ENCODE measurements at regions not wholly inside any gene's neighbourhood (a gene's known extent, or its start where the extent isn't known, plus 50 kb on each side); places are given as distances from the start of the nearest gene placed in this dataset.

GRCh38 chr6:126280287-126280686, 59.6 kb upstream of the CENPW start:
- FAIRE-seq = no peak
- Histone ChIP-seq H3K79me1 (ENCODE audit: low read depth, low read length) (no peaks in the 10 kb centered on the region), H3K79me2 (ENCODE audit: control insufficient read depth in 1 of 2, insufficient read depth in 2 of 2, low read length in 2 of 2) (no peaks in the 10 kb centered on the region), H3K4me1 (replicated peaks in 1 of 4; ENCODE audit: control insufficient read depth in 3 of 4, insufficient read depth in 4 of 4, low read length in 3 of 4) (no peaks in the 10 kb centered on the region), H2BK20ac (ENCODE audit: low read length) (no peak overlapping the region), H3K9me3 (ENCODE audit: insufficient read depth in 2 of 2, low read depth in 1 of 2, low read length in 1 of 2) (no peaks in the 10 kb centered on the region), H2AK5ac (ENCODE audit: low read depth, low read length) (no peak overlapping the region), H3K27ac (ENCODE audit: low read depth, low read length) (no peak overlapping the region), H4K91ac (replicated peaks; ENCODE audit: insufficient read length, low read length) (no peak overlapping the region), H2AFZ (ENCODE audit: low read length) (no peak overlapping the region), H3K4me3 (ENCODE audit: extremely low read depth in 1 of 4, insufficient read depth in 2 of 4, low read depth in 3 of 4, low read length in 4 of 4) (no peak overlapping the region), H2BK5ac (ENCODE audit: low read depth, low read length) (no peak overlapping the region), H4K8ac (ENCODE audit: extremely low read depth, insufficient read depth, low read length) (no peak overlapping the region), H2BK12ac (ENCODE audit: low read depth, low read length) (no peak overlapping the region), H3K23ac (ENCODE audit: insufficient read length) (no peak overlapping the region), H3K56ac (replicated peaks; ENCODE audit: insufficient read length, low read depth, low read length) (no peak overlapping the region), H3K27me3 (replicated peaks in 1 of 4; ENCODE audit: control insufficient read depth in 3 of 4, extremely low read depth in 1 of 4, insufficient read depth in 3 of 4, low read length in 3 of 4) (no peaks in the 10 kb centered on the region), H3K36me3 (ENCODE audit: control insufficient read depth in 2 of 4, insufficient read depth in 4 of 4, low read length in 3 of 4) (no peaks in the 10 kb centered on the region), H3K18ac (ENCODE audit: extremely low read depth, low read length) (no peak overlapping the region), H3K4me2 (ENCODE audit: insufficient read depth in 1 of 2, low read depth in 2 of 2, low read length in 2 of 2) (no peak overlapping the region), H2BK15ac (ENCODE audit: low read length) (no peak overlapping the region), H4K20me1 (replicated peaks in 1 of 2; ENCODE audit: control insufficient read depth in 1 of 2, insufficient read depth in 2 of 2, low read length in 2 of 2) (no peaks in the 10 kb centered on the region), H3K4ac (replicated peaks; ENCODE audit: insufficient read length, low read depth, low read length) (no peak overlapping the region), H3K23me2 (ENCODE audit: low read depth, low read length) (no peaks in the 10 kb centered on the region), H3K9ac (replicated peaks in 1 of 4; ENCODE audit: extremely low read depth in 1 of 4, low read depth in 3 of 4, low read length in 3 of 4) (no peak overlapping the region), H2BK120ac (replicated peaks; ENCODE audit: low read depth, low read length) (no peak overlapping the region), H4K5ac (ENCODE audit: insufficient read length, low read depth, low read length) (no peak overlapping the region), H3K14ac (ENCODE audit: insufficient read length) (no peak overlapping the region)
- CTCF ChIA-PET (ENCODE audit: partially characterized antibody) = no interaction called here
- WGBS, 2 experiments (ENCODE audit: extremely low coverage in 1 of 2, insufficient coverage in 1 of 2, insufficient read length in 1 of 2, insufficient replicate concordance in 2 of 2, low coverage in 1 of 2, low lambda C conversion rate in 2 of 2, missing lambda C conversion rate in 1 of 2) = 94% methylated on average over 4 of the region's 4 CpGs; no CpG with 5 or more reads in 1 of the 2 experiments
- POLR2A ChIA-PET (ENCODE audit: partially characterized antibody) = no interaction called here
- DNase-seq (ENCODE audit: low read depth in 1 of 2, low spot score in 2 of 2) = no peak
- no peak for TF ChIP-seq ATF2 (IDR thresholded peaks at IDR 0.05; ENCODE audit: low read length)
- no peak for TF ChIP-seq SIRT6 (IDR thresholded peaks at IDR 0.05; ENCODE audit: low read length)
- TF ChIP-seq TCF12 (IDR thresholded peaks at IDR 0.05; ENCODE audit: low read depth, low read length) = no peak
- no peak for TF ChIP-seq RNF2 (IDR thresholded peaks at IDR 0.05; ENCODE audit: borderline replicate concordance, low read depth, low read length, missing control alignments, poor library complexity, severe bottlenecking)
- TF ChIP-seq RFX5 (IDR thresholded peaks at IDR 0.05; ENCODE audit: borderline replicate concordance, low read depth, low read length) = no peak
- TF ChIP-seq BRCA1 (IDR thresholded peaks at IDR 0.05; ENCODE audit: low read depth, low read length) = no peak
- no peak for TF ChIP-seq SRF (IDR thresholded peaks at IDR 0.05; ENCODE audit: low read depth, low read length)
- TF ChIP-seq GABPA (IDR thresholded peaks at IDR 0.05; ENCODE audit: borderline replicate concordance, insufficient read depth, low read length) = no peak
- no peak for TF ChIP-seq FOSL1 (IDR thresholded peaks at IDR 0.05; ENCODE audit: insufficient read depth, low read depth, low read length)
- TF ChIP-seq POLR2A (IDR thresholded peaks at IDR 0.05; ENCODE audit: control extremely low read depth in 1 of 2, low read depth in 2 of 2, low read length in 2 of 2) = no peak
- TF ChIP-seq HDAC2 (IDR thresholded peaks at IDR 0.05; ENCODE audit: borderline replicate concordance in 1 of 2, low read depth in 2 of 2, low read length in 2 of 2) = no peak
- TF ChIP-seq EZH2 (IDR thresholded peaks at IDR 0.05; ENCODE audit: low read depth, low read length, severe bottlenecking) = no peak
- no peak for TF ChIP-seq PHF8 (conservative IDR thresholded peaks at IDR 0.05; ENCODE audit: low read depth, low read length)

All from H1 (cell line).